Adrenal gland (tissue), 5 donors: ENCODE measurements at regions not wholly inside any gene's neighbourhood (a gene's known extent, or its start where the extent isn't known, plus 50 kb on each side); places are given as distances from the start of the nearest gene placed in this dataset.

Experiments used
- CTCF ChIP-seq, 6 experiments: fragments of 450-650 bp in 4 of 6; fragments of 200-600 bp in 2 of 6; sonication (generic) in 1 of 6; IDR thresholded peaks; 1 replicate in 5 of 6; 2 replicates in 1 of 6; pipeline versions ENCODE4 v1.5.1 to v1.8.0; 2016 to 2021; ENCODE audit warnings: antibody characterized with exemption in 6 of 6, mild to moderate bottlenecking in 2 of 6, moderate library complexity in 1 of 6
- POLR2A ChIP-seq, 2 donors: fragments of 450-650 bp; IDR thresholded peaks; one replicate each; pipeline ENCODE4 v1.6.1; 2017; ENCODE audit warnings: antibody characterized with exemption in 2 of 2, mild to moderate bottlenecking in 2 of 2, moderate library complexity in 1 of 2
- donor health status: DM: no; HTN: no; CAD: no.

GRCh38 chr3:26343647-26344046 lies 278.9 kb upstream of the LRRC3B start:
- TF ChIP-seq CTCF (IDR thresholded peaks at IDR 0.05) (no peak), POLR2A (IDR thresholded peaks at IDR 0.05) (no peak)
